H9 (cell line): ENCODE measurements at regions not wholly inside any gene's neighbourhood (a gene's known extent, or its start where the extent isn't known, plus 50 kb on each side); places are given as distances from the start of the nearest gene placed in this dataset.

Experiments
- DNase-seq: peaks from one replicate; pipeline ENCODE4 v3.0.0-alpha.2; 2017
- H2AFZ ChIP-seq: one replicate; pipeline ENCODE4 v1.6.1; 2013; ENCODE audit warnings: mild to moderate bottlenecking, low read length, control low read depth, moderate library complexity
- H2AK5ac ChIP-seq: 2 replicates; pipeline ENCODE4 v1.6.1; 2013; ENCODE audit warnings: low read length, control low read depth, mixed read lengths; ENCODE audit not compliant: insufficient read length
- H2BK120ac ChIP-seq: one replicate; pipeline ENCODE4 v1.6.1; 2013; ENCODE audit warnings: low read depth, mild to moderate bottlenecking, low read length, control low read depth, inconsistent platforms; ENCODE audit not compliant: poor library complexity, severe bottlenecking
- H2BK12ac ChIP-seq: 2 replicates; pipeline ENCODE4 v1.6.1; 2013; ENCODE audit warnings: low read length, control low read depth, mixed read lengths, low read depth; ENCODE audit not compliant: insufficient read length
- H2BK15ac ChIP-seq: 2 replicates; pipeline ENCODE4 v1.6.1; 2013; ENCODE audit warnings: low read depth, low read length, control low read depth
- H2BK20ac ChIP-seq: one replicate; pipeline ENCODE4 v1.6.1; 2013; ENCODE audit warnings: low read depth, mild to moderate bottlenecking, low read length, control low read depth, inconsistent platforms; ENCODE audit not compliant: poor library complexity, severe bottlenecking
- H2BK5ac ChIP-seq: 2 replicates; pipeline ENCODE4 v1.6.1; 2013; ENCODE audit warnings: low read length, control low read depth, mixed read lengths; ENCODE audit not compliant: insufficient read length
- H3K14ac ChIP-seq: 2 replicates; pipeline ENCODE4 v1.6.1; 2013; ENCODE audit warnings: low read length, control low read depth; ENCODE audit not compliant: insufficient read depth
- H3K18ac ChIP-seq: 2 replicates; pipeline ENCODE4 v1.6.1; 2013; ENCODE audit warnings: low read depth, mild to moderate bottlenecking, mixed read lengths, low read length, control low read depth; ENCODE audit not compliant: insufficient read length
- H3K23ac ChIP-seq: 2 replicates; pipeline ENCODE4 v1.6.1; 2013; ENCODE audit warnings: low read length, control low read depth, mixed read lengths, low read depth; ENCODE audit not compliant: insufficient read length
- H3K23me2 ChIP-seq: 2 replicates; pipeline ENCODE4 v1.6.1; 2013; ENCODE audit warnings: low read depth, mild to moderate bottlenecking, mixed read lengths, low read length, control low read depth; ENCODE audit not compliant: insufficient read length, poor library complexity, severe bottlenecking
- H3K27ac ChIP-seq: 2 replicates; pipeline ENCODE4 v1.5.1; 2013; ENCODE audit warnings: low read length, control low read depth, mixed read lengths, low read depth; ENCODE audit not compliant: insufficient read length
- H3K27me3 ChIP-seq: 2 replicates; pipeline ENCODE4 v1.6.1; 2013; ENCODE audit warnings: low read length, control low read depth, inconsistent platforms; ENCODE audit not compliant: insufficient read depth
- H3K4ac ChIP-seq: 2 replicates; pipeline ENCODE4 v1.6.1; 2013; ENCODE audit warnings: low read depth, mild to moderate bottlenecking, control low read depth, inconsistent platforms, low read length, moderate library complexity
- H3K4me1 ChIP-seq: 2 replicates; pipeline ENCODE4 v1.6.1; 2013; ENCODE audit warnings: low read length, control low read depth, inconsistent platforms; ENCODE audit not compliant: insufficient read depth
- H3K4me2 ChIP-seq: 2 replicates; pipeline ENCODE4 v1.6.1; 2013; ENCODE audit warnings: low read length, control low read depth, mixed read lengths; ENCODE audit not compliant: insufficient read length, insufficient read depth
- H3K56ac ChIP-seq: 2 replicates; pipeline ENCODE4 v1.6.1; 2013; ENCODE audit warnings: low read depth, mild to moderate bottlenecking, mixed read lengths, low read length, control low read depth; ENCODE audit not compliant: insufficient read length
- H3K79me1 ChIP-seq: 2 replicates; pipeline ENCODE4 v1.6.1; 2013; ENCODE audit warnings: low read depth, mild to moderate bottlenecking, moderate library complexity, low read length, control low read depth, inconsistent platforms; ENCODE audit not compliant: insufficient read depth, poor library complexity, severe bottlenecking
- H3K79me2 ChIP-seq: 2 replicates; pipeline ENCODE4 v1.6.1; 2013; ENCODE audit warnings: low read length, control low read depth, inconsistent platforms; ENCODE audit not compliant: insufficient read depth
- H3K9ac ChIP-seq: 2 replicates; pipeline ENCODE4 v1.6.1; 2013; ENCODE audit warnings: low read length, control low read depth, mixed read lengths; ENCODE audit not compliant: insufficient read length; ENCODE audit errors: extremely low read depth
- H3K9me3 ChIP-seq: one replicate; pipeline ENCODE4 v1.6.1; 2013; ENCODE audit warnings: low read depth, low read length, inconsistent platforms; ENCODE audit not compliant: control insufficient read depth
- H3T11ph ChIP-seq: one replicate; pipeline ENCODE4 v1.6.1; 2013; ENCODE audit warnings: mild to moderate bottlenecking, low read length, control low read depth, inconsistent platforms
- H4K20me1 ChIP-seq: one replicate; pipeline ENCODE4 v1.6.1; 2013; ENCODE audit not compliant: control insufficient read depth, insufficient read length, insufficient read depth
- H4K5ac ChIP-seq: 2 replicates; pipeline ENCODE4 v1.6.1; 2013; ENCODE audit warnings: low read depth, mild to moderate bottlenecking, mixed read lengths, low read length, control low read depth; ENCODE audit not compliant: insufficient read length
- H4K8ac ChIP-seq: replicated peaks from 2 replicates; pipeline ENCODE4 v1.6.1; 2013; ENCODE audit warnings: low read length, control low read depth, mixed read lengths, low read depth; ENCODE audit not compliant: insufficient read length
- H4K91ac ChIP-seq: 2 replicates; pipeline ENCODE4 v1.6.1; 2013; ENCODE audit warnings: low read depth, mild to moderate bottlenecking, moderate library complexity, mixed read lengths, low read length, control low read depth; ENCODE audit not compliant: insufficient read length
- H3K27ac Mint-ChIP-seq, 3 experiments: 2 replicates in 2 of 3; 3 replicates in 1 of 3; pipeline ENCODE4 v1.8.0; 2020 to 2021; ENCODE audit warnings: mixed read lengths in 3 of 3, mild to moderate bottlenecking in 1 of 3, moderate library complexity in 1 of 3
- H3K27me3 Mint-ChIP-seq: 2 replicates; pipeline ENCODE4 v1.8.0; 2021; ENCODE audit warnings: low read depth, mild to moderate bottlenecking, moderate library complexity, mixed read lengths
- H3K36me3 Mint-ChIP-seq, 3 experiments: 2 replicates in 2 of 3; 3 replicates in 1 of 3; pipeline ENCODE4 v1.8.0; 2020 to 2021; ENCODE audit warnings: low read depth in 3 of 3, mixed read lengths in 3 of 3; ENCODE audit not compliant: insufficient read depth in 1 of 3
- H3K4me1 Mint-ChIP-seq, 2 experiments: 2 replicates each; pipeline ENCODE4 v1.8.0; 2020; ENCODE audit warnings: mixed read lengths in 2 of 2
- H3K4me3 Mint-ChIP-seq, 2 experiments: 2 replicates in 1 of 2; 3 replicates in 1 of 2; pipeline ENCODE4 v1.8.0; 2020 to 2021; ENCODE audit warnings: mild to moderate bottlenecking in 2 of 2, mixed read lengths in 2 of 2, moderate library complexity in 1 of 2
- H3K9me3 Mint-ChIP-seq, 2 experiments: 2 replicates in 1 of 2; 3 replicates in 1 of 2; pipeline ENCODE4 v1.8.0; 2020; ENCODE audit warnings: mild to moderate bottlenecking in 2 of 2, mixed read lengths in 2 of 2, moderate library complexity in 1 of 2
- CTCF ChIP-seq: fragments of 200-600 bp; sonication (generic); conservative IDR thresholded peaks from 3 replicates; pipeline ENCODE4 v1.8.0; 2021; ENCODE audit warnings: antibody characterized with exemption, mild to moderate bottlenecking
- WGBS: extraction: QIAGEN DNeasy Blood & Tissue Kit; methylation state at CpG from one replicate; pipeline ENCODE4 v1.1.7; 2013; ENCODE audit warnings: missing lambda C conversion rate, low lambda C conversion rate, mixed read lengths; ENCODE audit not compliant: insufficient read length; ENCODE audit errors: extremely low coverage; 5-methylcytosine and 5-hydroxymethylcytosine counted together

GRCh38 chr1:195618287-195618686 lies 990.0 kb downstream of the KCNT2 start:
- no peaks in the 10 kb centered on the region for H3K9me3 ChIP-seq

More at GRCh38 chr1:195618287-195618686, 990.0 kb downstream of the KCNT2 start:
- no peak overlapping the region for H3K9ac ChIP-seq
- H4K8ac ChIP-seq = no peak overlapping the region
- no peak overlapping the region for H2BK20ac ChIP-seq
- H3K18ac ChIP-seq = no peak overlapping the region
- H3K4ac ChIP-seq = no peak overlapping the region
- no peak overlapping the region for H2AK5ac ChIP-seq
- H3K36me3 Mint-ChIP-seq = peaks cover 2 to 4% (median 3%) of the 10 kb centered on the region in 3 experiments; a peak in 3 of 7 replicates
- H3K23ac ChIP-seq = no peak overlapping the region
- H3K9me3 Mint-ChIP-seq = peaks cover 3% of the 10 kb centered on the region in 2 experiments; a peak in 4 of 5 replicates
- H2AFZ ChIP-seq = no peak overlapping the region
- H3K79me2 ChIP-seq = no peaks in the 10 kb centered on the region
- no peak for TF ChIP-seq CTCF
- H3K79me1 ChIP-seq = no peaks in the 10 kb centered on the region
- H3K4me2 ChIP-seq = no peak overlapping the region
- no peak overlapping the region for H3K56ac ChIP-seq
- H4K5ac ChIP-seq = no peak overlapping the region
- H3K27ac Mint-ChIP-seq = no peak overlapping the region
- H3K23me2 ChIP-seq = no peaks in the 10 kb centered on the region
- peaks cover 0 to 3% of the 10 kb centered on the region in 2 experiments; a peak in 1 of 4 replicates for H3K4me1 Mint-ChIP-seq
- no peaks in the 10 kb centered on the region for H3K27me3 Mint-ChIP-seq
- H3K14ac ChIP-seq = no peak overlapping the region
- H4K91ac ChIP-seq = no peak overlapping the region
- no peak overlapping the region for H3T11ph ChIP-seq
- H2BK5ac ChIP-seq = no peak overlapping the region
- H3K27me3 ChIP-seq = no peaks in the 10 kb centered on the region
- no peak overlapping the region for H2BK12ac ChIP-seq
- no peak overlapping the region for H3K27ac ChIP-seq
- no peak for DNase-seq
- H4K20me1 ChIP-seq = no peaks in the 10 kb centered on the region
- no CpG with 5 or more reads among the region's 3 CpGs for WGBS
- H3K4me1 ChIP-seq = no peaks in the 10 kb centered on the region
- H2BK120ac ChIP-seq = no peak overlapping the region
- no peak overlapping the region for H3K4me3 Mint-ChIP-seq
- no peak overlapping the region for H2BK15ac ChIP-seq
